ENCODE measurements at regions not wholly inside any gene's neighbourhood (a gene's known extent, or its start where the extent isn't known, plus 50 kb on each side); places are given as distances from the start of the nearest gene placed in this dataset.
A peak's percentile ranks its signal among the peaks of the same experiment; 100 is the strongest.

DNA sequence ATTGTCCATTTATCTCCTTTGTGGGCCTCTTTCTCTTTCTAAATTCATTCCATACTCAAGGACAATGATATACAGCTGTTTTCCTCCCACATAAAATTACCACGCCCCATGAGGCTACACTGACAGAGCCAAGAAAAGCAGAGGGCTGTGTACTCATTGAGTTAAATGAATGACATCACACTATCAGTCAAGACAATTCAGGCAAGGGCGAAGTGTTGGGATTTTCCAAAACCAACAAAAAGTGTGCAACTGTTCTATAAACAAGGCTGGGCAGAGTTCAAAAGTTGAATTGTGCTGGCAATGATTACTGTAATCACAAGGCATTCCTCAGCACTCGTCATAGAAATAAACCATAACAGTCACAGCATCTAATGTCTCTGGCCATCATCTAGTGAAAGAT lies 799.6 kb upstream of the DIAPH2 start:
- in situ Hi-C loops (cut with MboI; ENCODE audit: low sequenced_read_pairs in 4 of 4), result no loop called here
- DNase-seq, result no peak

DNA sequence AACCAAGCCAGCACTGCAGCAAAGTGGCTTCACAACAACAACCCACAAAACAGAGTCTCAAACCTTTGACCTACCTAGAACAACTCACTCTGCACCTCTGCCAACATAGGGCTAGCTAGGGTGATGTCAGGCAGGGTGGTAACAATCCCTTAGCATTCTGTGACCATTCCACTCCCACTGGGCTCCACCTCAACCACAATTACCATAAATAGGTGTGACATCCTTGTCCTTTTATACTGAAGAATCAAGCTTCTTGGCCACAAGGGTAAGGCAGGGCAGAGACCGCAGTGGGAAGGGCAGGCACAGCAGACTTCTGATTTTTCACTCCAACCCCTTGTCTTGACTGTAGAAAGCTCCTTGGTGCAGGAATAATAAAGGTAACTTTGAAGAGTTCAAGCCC lies 795.4 kb upstream of the DIAPH2 start:
- ATAC-seq, result no peak
- Histone ChIP-seq H3K27ac (no peak overlapping the region), H3K9me3 (no peaks in the 10 kb centered on the region), H3K36me3 (no peaks in the 10 kb centered on the region), H3K4me1 (no peaks in the 10 kb centered on the region), H3K27me3 (no peaks in the 10 kb centered on the region), H3K4me3 (no peak overlapping the region)
- DNase-seq, result no peak
- in situ Hi-C loops (cut with MboI; ENCODE audit: low sequenced_read_pairs in 4 of 4), result no loop called here
- intact Hi-C loops (cut with DNase I; ENCODE audit: low total_unique reads), result no loop called here
- TF ChIP-seq, protein P1, sequence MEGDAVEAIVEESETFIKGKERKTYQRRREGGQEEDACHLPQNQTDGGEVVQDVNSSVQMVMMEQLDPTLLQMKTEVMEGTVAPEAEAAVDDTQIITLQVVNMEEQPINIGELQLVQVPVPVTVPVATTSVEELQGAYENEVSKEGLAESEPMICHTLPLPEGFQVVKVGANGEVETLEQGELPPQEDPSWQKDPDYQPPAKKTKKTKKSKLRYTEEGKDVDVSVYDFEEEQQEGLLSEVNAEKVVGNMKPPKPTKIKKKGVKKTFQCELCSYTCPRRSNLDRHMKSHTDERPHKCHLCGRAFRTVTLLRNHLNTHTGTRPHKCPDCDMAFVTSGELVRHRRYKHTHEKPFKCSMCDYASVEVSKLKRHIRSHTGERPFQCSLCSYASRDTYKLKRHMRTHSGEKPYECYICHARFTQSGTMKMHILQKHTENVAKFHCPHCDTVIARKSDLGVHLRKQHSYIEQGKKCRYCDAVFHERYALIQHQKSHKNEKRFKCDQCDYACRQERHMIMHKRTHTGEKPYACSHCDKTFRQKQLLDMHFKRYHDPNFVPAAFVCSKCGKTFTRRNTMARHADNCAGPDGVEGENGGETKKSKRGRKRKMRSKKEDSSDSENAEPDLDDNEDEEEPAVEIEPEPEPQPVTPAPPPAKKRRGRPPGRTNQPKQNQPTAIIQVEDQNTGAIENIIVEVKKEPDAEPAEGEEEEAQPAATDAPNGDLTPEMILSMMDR (IDR thresholded peaks at IDR 0.05 in 4 of 5, conservative IDR thresholded peaks at IDR 0.05 in 1 of 5), result no peak
- no peak for TF ChIP-seq POLR2A (IDR thresholded peaks at IDR 0.05)

More for the DNA sequence above, 799.6 kb upstream of the DIAPH2 start:
- Histone ChIP-seq H3K36me3 (no peaks in the 10 kb centered on the region), H3K4me3 (no peak overlapping the region), H3K27ac (no peak overlapping the region), H3K4me1 (no peaks in the 10 kb centered on the region), H3K9me3 (no peaks in the 10 kb centered on the region), H3K27me3 (no peaks in the 10 kb centered on the region)
- ATAC-seq, result peak in 1 of 2 donors; percentile 60
- intact Hi-C loops (cut with DNase I; ENCODE audit: low total_unique reads), result no loop called here
- TF ChIP-seq, protein P1 (IDR thresholded peaks at IDR 0.05 in 4 of 5, conservative IDR thresholded peaks at IDR 0.05 in 1 of 5), result no peak
- TF ChIP-seq POLR2A (IDR thresholded peaks at IDR 0.05), result no peak

DNA sequence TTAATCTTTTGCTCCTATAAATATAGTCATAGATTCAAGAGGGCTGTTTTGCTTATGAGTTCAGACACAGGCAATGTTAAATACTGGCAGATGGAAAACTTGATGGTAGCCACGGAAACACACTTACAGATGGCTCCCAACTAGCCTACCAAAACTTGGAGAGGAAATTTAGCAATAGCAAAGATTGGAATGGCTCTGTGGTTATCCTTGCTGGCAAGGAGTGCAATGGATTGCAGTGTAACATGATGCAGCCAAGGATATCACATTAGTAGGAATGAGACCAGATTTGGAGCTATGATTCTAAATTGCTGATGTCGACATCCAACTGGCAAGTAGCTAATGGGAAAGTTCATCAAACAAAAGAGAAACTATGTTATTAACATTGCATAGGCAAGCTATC lies 791.0 kb upstream of the DIAPH2 start:
- no peaks in the 10 kb centered on the region for H3K27me3 ChIP-seq
- no peak overlapping the region for H3K4me3 ChIP-seq
- no peak for DNase-seq
- no peak for ATAC-seq
- H3K27ac ChIP-seq, result no peak overlapping the region
- TF ChIP-seq, protein P1 (IDR thresholded peaks at IDR 0.05 in 4 of 5, conservative IDR thresholded peaks at IDR 0.05 in 1 of 5), result no peak
- TF ChIP-seq POLR2A (IDR thresholded peaks at IDR 0.05), result no peak
- H3K36me3 ChIP-seq, result no peaks in the 10 kb centered on the region
- no peaks in the 10 kb centered on the region for H3K4me1 ChIP-seq
- intact Hi-C loops (cut with DNase I; ENCODE audit: low total_unique reads) (no loop called here), in situ Hi-C loops (cut with MboI; ENCODE audit: low sequenced_read_pairs in 4 of 4) (no loop called here)
- H3K9me3 ChIP-seq, result peaks cover 0 to 4% (median 0%) of the 10 kb centered on the region in 3 donors

DNA sequence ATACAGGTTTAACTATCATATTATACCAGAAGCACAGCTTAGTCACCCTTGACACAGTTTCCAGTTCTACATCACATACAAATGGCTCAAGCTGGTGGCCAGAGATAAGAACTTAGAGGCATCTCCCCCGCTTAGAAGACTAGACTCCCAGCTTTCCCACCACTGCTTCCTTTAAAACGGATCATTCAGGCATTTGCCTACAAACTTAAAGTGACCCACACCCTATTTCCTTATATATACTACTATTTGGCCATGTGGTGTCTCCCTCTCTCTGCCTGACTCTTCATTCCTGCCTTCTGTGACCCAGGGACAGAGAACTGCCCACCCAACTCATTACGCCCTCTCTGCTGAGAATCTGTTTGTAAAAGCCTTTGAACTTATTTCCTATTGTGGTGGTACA lies 781.2 kb upstream of the DIAPH2 start:
- intact Hi-C loops (cut with DNase I; ENCODE audit: low total_unique reads), result no loop called here
- Histone ChIP-seq H3K27me3 (no peaks in the 10 kb centered on the region), H3K36me3 (no peaks in the 10 kb centered on the region), H3K4me3 (no peak overlapping the region), H3K27ac (no peak overlapping the region), H3K4me1 (no peaks in the 10 kb centered on the region), H3K9me3 (no peaks in the 10 kb centered on the region)
- DNase-seq, result no peak
- in situ Hi-C loops (cut with MboI; ENCODE audit: low sequenced_read_pairs in 4 of 4), result no loop called here
- TF ChIP-seq POLR2A (IDR thresholded peaks at IDR 0.05), result no peak
- no peak for ATAC-seq

DNA sequence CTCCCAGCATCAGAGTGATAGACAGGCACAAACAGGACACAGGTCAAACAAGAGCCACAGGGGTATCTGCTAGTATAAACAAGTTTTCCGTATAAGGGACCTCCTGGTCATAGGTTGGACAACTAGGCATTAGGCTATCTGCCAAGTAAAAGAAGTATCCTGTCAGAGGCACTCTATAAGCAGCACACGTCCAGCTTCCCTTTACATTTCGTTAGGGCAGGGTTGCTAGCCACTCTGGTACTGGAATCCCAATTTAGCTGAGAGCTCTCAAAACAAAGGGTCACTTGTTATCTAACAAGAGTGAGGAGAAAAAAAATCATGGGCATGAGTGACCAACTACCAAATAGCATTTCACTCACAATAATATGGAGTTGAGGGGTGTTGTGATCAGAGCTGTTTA lies 780.7 kb upstream of the DIAPH2 start:
- Histone ChIP-seq H3K4me3 (no peak overlapping the region), H3K27me3 (no peaks in the 10 kb centered on the region), H3K27ac (no peak overlapping the region), H3K9me3 (no peaks in the 10 kb centered on the region), H3K4me1 (no peaks in the 10 kb centered on the region), H3K36me3 (no peaks in the 10 kb centered on the region)
- no peak for DNase-seq
- TF ChIP-seq POLR2A (IDR thresholded peaks at IDR 0.05), result no peak
- TF ChIP-seq, protein P1 (IDR thresholded peaks at IDR 0.05 in 4 of 5, conservative IDR thresholded peaks at IDR 0.05 in 1 of 5), result no peak
- in situ Hi-C loops (cut with MboI; ENCODE audit: low sequenced_read_pairs in 4 of 4), result no loop called here
- intact Hi-C loops (cut with DNase I; ENCODE audit: low total_unique reads), result no loop called here
- no peak for ATAC-seq
